ENCODE measurements at regions not wholly inside any gene's neighbourhood (a gene's known extent, or its start where the extent isn't known, plus 50 kb on each side); places are given as distances from the start of the nearest gene placed in this dataset.

- Mint-ChIP-seq H3K27me3 (no peaks in the 10 kb centered on the region), H3K4me1 (peaks cover 7 to 31% (median 31%) of the 10 kb centered on the region in 3 donors), H3K36me3 (no peaks in the 10 kb centered on the region), H3K4me3 (no peak overlapping the region), H3K9me3 (no peaks in the 10 kb centered on the region), H3K27ac (no peak overlapping the region)
- DNase-seq (no peak), ATAC-seq (ENCODE audit: low read depth in 2 of 2) (no peak)
These were observed 325.9 kb downstream of the NDFIP2 start for GRCh38 chr13:79806821-79807220.

DNA sequence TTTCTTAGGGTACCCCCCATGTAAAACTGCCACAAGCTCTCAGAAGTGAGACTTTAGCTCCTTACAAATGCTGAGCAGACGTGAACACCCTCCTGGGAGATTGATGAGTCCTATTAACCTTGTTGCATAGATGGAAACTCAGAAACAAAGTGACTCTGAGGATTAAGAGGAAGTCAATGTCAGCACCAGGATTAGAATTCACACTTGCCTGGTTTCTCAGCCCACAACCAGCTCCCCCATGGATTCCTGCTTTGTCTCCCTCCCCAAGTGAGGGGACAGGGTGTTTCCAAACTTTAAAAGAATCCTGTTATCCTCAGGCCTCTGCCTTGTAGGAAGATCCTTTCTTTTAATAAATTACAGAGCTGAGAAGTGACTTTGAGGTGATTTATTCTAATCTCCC is 324.4 kb downstream of the NDFIP2 start:
- Mint-ChIP-seq H3K4me1 (peaks cover 5 to 17% (median 17%) of the 10 kb centered on the region in 3 donors), H3K9me3 (no peaks in the 10 kb centered on the region), H3K27me3 (no peaks in the 10 kb centered on the region)

GRCh38 chr13:79803989-79804388 is 323.0 kb downstream of the NDFIP2 start:
- ATAC-seq (ENCODE audit: low read depth in 2 of 2) (no peak), DNase-seq (no peak)
- no peaks in the 10 kb centered on the region for H3K27me3 Mint-ChIP-seq
- no peaks in the 10 kb centered on the region for H3K9me3 Mint-ChIP-seq
- H3K4me1 Mint-ChIP-seq, result peaks cover 5 to 17% (median 12%) of the 10 kb centered on the region in 3 donors
- no peaks in the 10 kb centered on the region for H3K36me3 Mint-ChIP-seq
- no peak overlapping the region for H3K4me3 Mint-ChIP-seq
- H3K27ac Mint-ChIP-seq, result no peak overlapping the region

More for the DNA sequence above, 324.4 kb downstream of the NDFIP2 start:
- DNase-seq, result no peak
- no peak overlapping the region for H3K4me3 Mint-ChIP-seq
- ATAC-seq (ENCODE audit: low read depth in 2 of 2), result no peak
- H3K36me3 Mint-ChIP-seq, result no peaks in the 10 kb centered on the region
- no peak overlapping the region for H3K27ac Mint-ChIP-seq

DNA sequence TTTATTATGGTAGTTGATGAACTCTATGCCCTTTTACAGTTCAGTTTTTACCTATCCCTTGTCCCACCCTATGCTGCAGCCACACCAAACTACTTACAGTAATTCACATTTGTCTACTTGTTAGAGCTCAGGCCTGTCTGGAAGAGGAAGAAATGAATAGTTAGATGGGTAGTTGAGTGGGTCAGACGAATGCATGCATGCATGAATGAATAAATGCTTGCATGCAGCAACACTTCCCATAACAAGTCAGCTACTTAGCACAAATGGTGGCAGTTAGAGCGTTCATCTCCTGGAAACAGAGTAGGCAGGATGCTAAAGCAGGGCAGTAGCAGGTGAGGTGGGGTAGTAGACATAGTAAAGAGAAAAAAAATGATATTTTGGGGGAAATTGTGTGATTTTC is 322.3 kb downstream of the NDFIP2 start:
- Mint-ChIP-seq H3K4me3 (peak overlapping the region in 1 of 8 donors; percentile 14), H3K9me3 (no peaks in the 10 kb centered on the region), H3K27ac (no peak overlapping the region), H3K27me3 (no peaks in the 10 kb centered on the region), H3K4me1 (peaks cover 5 to 17% (median 11%) of the 10 kb centered on the region in 3 donors), H3K36me3 (no peaks in the 10 kb centered on the region)
- DNase-seq (no peak), ATAC-seq (ENCODE audit: low read depth in 2 of 2) (no peak)

DNA sequence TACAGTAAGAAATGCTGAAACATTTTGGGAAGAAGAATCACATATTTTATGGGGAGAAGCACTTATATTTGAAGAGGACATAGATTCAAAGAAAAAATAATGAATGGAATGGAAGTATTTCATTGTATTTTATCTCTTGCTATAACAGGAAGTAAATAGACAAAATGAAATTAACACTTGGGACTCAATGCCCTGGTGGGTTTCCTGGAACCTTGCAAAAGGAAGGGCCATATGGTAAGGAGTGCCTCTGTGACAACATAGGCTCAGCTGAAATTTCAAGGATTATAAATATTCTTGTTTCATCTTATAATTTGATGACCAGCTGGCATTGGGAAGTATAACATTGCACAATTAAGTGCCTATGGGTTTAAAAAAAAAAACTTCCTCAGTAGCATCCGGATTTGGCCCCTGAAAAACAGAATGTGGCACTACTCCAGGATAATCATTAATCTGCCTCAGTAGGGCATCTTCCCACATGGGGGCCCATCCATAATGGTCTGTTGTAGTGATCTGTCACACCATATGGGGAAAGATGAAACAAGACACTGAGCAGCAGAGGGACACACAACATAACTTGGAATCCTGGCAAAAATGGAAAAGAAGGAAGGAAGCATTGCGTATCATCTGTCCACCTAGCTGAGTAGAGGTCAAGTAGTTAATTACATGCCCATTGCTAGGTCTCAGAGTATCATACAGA is 321.6 kb downstream of the NDFIP2 start:
- no peak for ATAC-seq (ENCODE audit: low read depth in 2 of 2)
- no peaks in the 10 kb centered on the region for H3K36me3 Mint-ChIP-seq
- H3K4me1 Mint-ChIP-seq, result peaks cover 5 to 17% (median 11%) of the 10 kb centered on the region in 3 donors
- no peak overlapping the region for H3K4me3 Mint-ChIP-seq
- H3K9me3 Mint-ChIP-seq, result no peaks in the 10 kb centered on the region
- H3K27ac Mint-ChIP-seq, result peak overlapping the region in 1 of 6 donors; percentile 0
- no peaks in the 10 kb centered on the region for H3K27me3 Mint-ChIP-seq
- DNase-seq, result no peak

DNA sequence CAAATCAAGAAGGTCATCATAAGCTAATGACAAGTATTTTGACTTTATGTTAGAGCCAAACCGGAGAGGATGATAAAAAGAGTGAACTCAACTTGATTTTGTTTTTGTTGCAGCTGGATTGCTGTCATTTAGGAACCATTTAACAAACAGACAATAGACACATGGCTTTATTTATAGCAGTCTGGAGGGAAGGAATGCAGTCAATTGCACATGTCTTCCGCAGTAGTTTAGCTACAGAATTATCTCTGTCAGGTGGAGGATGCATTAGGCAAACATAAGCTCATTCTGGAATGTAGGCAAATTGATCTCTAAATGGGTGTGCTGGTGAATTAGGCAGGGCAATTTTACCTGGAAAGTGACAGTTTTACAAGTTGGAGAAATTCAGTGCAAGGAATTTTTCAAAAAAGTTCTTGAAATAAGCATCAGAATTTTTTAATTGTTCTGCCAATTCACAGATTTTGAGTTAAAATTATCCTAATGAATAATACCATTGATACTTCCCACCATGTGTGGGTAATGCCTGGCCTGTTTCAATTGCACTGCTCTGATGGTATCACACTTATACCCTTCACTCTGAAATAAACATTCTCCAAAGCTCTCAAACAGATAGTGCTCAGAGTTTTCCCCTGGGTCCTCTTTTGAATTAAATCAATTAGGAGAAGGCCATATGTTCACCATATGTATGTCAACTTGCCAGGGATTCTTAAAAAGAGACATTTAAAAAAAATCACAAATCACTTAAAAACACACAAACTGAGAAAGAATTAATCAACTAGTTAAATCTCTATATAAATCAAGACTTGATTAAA is 318.3 kb downstream of the NDFIP2 start:
- ATAC-seq (ENCODE audit: low read depth in 2 of 2), result no peak
- peaks cover 5 to 17% (median 11%) of the 10 kb centered on the region in 3 donors for H3K4me1 Mint-ChIP-seq

GRCh38 chr13:79796136-79796535 is 315.2 kb downstream of the NDFIP2 start:
- Mint-ChIP-seq H3K27me3 (peaks cover 0 to 13% (median 7%) of the 10 kb centered on the region in 3 donors), H3K4me1 (no peaks in the 10 kb centered on the region), H3K4me3 (no peak overlapping the region), H3K27ac (peak overlapping the region in 1 of 6 donors; percentile 71), H3K9me3 (peaks cover 0 to 2% (median 0%) of the 10 kb centered on the region in 7 donors), H3K36me3 (no peaks in the 10 kb centered on the region)
- ATAC-seq (ENCODE audit: low read depth in 2 of 2) (no peak), DNase-seq (no peak)

More for the DNA sequence above, 318.3 kb downstream of the NDFIP2 start:
- no peak for DNase-seq
- no peaks in the 10 kb centered on the region for H3K36me3 Mint-ChIP-seq
- no peak overlapping the region for H3K4me3 Mint-ChIP-seq
- no peaks in the 10 kb centered on the region for H3K9me3 Mint-ChIP-seq
- H3K27me3 Mint-ChIP-seq, result peaks cover 0 to 5% (median 1%) of the 10 kb centered on the region in 3 donors
- H3K27ac Mint-ChIP-seq, result no peak overlapping the region

DNA sequence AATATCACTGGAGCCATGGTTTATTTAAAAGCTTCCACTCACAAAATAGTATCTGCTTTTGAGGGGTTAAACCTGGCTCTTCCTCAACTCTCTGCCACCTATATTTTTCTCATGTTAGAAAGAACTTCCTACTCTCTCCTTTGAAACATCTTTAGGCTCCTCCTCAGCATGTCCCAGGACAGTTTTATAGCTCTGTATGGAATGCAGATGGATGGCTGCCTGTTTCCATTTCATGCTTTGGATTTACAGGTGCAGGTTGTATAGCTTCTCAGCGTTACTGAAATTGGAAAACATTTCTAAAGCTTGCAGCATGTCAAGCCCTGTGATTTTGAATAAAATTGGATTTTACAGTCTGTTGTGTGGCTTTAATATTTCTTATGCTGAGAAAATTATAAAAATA is 314.0 kb downstream of the NDFIP2 start:
- no peak overlapping the region for H3K27ac Mint-ChIP-seq
- no peak for ATAC-seq (ENCODE audit: low read depth in 2 of 2)
- H3K36me3 Mint-ChIP-seq, result no peaks in the 10 kb centered on the region
- H3K27me3 Mint-ChIP-seq, result peaks cover 0 to 13% (median 7%) of the 10 kb centered on the region in 3 donors
- H3K4me1 Mint-ChIP-seq, result no peaks in the 10 kb centered on the region
- no peak for DNase-seq
- no peak overlapping the region for H3K4me3 Mint-ChIP-seq
- peaks cover 0 to 2% (median 0%) of the 10 kb centered on the region in 7 donors for H3K9me3 Mint-ChIP-seq

DNA sequence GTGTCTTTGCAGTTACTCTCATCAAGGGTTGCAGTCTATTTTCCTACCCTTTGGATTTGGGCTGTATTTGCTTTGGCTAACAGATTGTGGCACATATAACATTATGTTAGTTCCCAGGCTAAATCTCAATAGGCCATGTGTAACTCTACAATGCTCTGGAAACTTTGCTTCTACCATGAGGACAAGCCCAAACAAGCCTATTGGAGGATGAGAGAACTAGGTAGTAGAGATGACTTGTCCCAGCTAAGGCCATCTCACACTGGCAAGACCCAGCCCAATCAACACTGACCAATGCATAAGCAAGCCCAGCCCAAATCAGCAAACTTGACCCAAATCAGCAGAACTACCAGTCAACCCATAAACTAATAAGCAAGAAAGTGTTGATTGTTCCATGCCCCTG is 311.8 kb downstream of the NDFIP2 start:
- Mint-ChIP-seq H3K36me3 (no peaks in the 10 kb centered on the region), H3K27me3 (peaks cover 0 to 13% (median 7%) of the 10 kb centered on the region in 3 donors), H3K4me1 (no peaks in the 10 kb centered on the region), H3K9me3 (peaks cover 0 to 11% (median 1%) of the 10 kb centered on the region in 7 donors), H3K27ac (no peak overlapping the region), H3K4me3 (no peak overlapping the region)
- ATAC-seq (ENCODE audit: low read depth in 2 of 2) (no peak), DNase-seq (no peak)

DNA sequence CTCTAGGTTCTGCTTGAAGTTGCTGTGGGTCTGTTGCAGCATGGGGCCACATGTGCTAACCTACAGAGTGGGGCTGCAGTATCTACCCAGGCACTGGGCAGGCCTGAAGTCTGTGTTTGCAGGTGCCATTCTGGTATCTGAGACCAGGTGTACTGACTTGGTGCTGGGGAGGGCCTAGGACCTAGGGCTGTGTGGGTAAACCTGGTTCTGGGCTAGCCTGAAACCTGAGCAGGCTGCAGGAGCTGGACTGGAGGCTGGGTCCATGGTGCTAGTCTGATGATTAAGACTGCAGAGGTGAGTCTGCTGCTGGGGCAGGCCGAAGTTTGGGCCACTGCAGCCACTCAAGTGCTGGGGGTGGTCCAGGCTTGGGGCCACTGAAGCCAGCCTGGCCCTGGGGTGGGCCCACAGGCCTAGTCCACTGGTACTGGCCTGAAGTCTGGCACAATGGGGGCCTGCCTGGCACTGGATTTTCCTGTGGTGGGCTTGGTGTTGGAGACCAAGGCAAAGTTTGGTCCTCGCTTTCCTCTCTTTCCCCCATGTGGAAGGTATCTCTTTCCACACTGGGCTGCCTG is 310.6 kb downstream of the NDFIP2 start:
- Mint-ChIP-seq H3K27me3 (peaks cover 0 to 13% (median 7%) of the 10 kb centered on the region in 3 donors), H3K4me1 (no peaks in the 10 kb centered on the region), H3K4me3 (no peak overlapping the region), H3K36me3 (no peaks in the 10 kb centered on the region), H3K9me3 (peaks cover 0 to 11% (median 1%) of the 10 kb centered on the region in 7 donors), H3K27ac (no peak overlapping the region)
- ATAC-seq (ENCODE audit: low read depth in 2 of 2), result no peak
- DNase-seq, result no peak

- DNase-seq (no peak), ATAC-seq (ENCODE audit: low read depth in 2 of 2) (no peak)
- Mint-ChIP-seq H3K36me3 (no peaks in the 10 kb centered on the region), H3K27ac (no peak overlapping the region), H3K27me3 (no peaks in the 10 kb centered on the region), H3K4me3 (no peak overlapping the region), H3K4me1 (no peaks in the 10 kb centered on the region), H3K9me3 (peaks cover 0 to 11% (median 0%) of the 10 kb centered on the region in 7 donors)
These were observed 305.2 kb downstream of the NDFIP2 start for GRCh38 chr13:79786176-79786575.

DNA sequence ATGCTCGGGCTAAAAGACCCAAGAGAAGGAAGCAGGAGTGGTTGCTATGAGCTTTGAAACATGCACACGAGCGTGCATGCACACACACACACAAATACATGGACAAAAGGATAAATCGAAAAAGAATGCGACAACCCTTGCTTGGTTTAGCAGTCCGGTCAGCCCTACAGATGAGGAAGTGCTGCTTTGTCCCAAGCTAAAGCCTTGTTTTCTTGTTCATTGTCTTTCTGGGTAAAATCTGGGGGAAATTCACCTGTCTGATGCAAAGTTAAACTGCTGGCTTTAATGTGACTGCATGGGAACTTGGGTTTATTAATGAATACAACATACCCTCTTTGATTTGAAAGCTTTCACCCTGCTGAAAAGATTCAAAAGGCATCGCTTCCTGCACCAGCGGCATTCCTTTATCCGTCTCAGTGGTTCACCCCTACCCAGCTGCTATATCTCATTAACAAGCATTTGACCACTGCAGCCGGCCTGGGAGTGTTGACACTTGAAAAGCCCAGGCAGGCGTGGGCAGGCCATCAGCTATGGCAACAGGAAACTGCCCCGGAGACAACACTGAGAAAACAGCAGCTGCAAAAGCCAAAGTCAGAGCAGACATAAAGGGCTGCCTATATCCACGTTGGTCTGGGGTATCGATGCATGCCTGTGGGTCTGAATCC is 301.7 kb downstream of the NDFIP2 start:
- no peaks in the 10 kb centered on the region for H3K36me3 Mint-ChIP-seq
- no peak for ATAC-seq (ENCODE audit: low read depth in 2 of 2)
- no peaks in the 10 kb centered on the region for H3K4me1 Mint-ChIP-seq
- no peaks in the 10 kb centered on the region for H3K27me3 Mint-ChIP-seq
- no peaks in the 10 kb centered on the region for H3K9me3 Mint-ChIP-seq
- H3K27ac Mint-ChIP-seq, result no peak overlapping the region
- no peak for DNase-seq
- H3K4me3 Mint-ChIP-seq, result no peak overlapping the region

- H3K27ac Mint-ChIP-seq, result no peak overlapping the region
- no peak overlapping the region for H3K4me3 Mint-ChIP-seq
- no peaks in the 10 kb centered on the region for H3K9me3 Mint-ChIP-seq
- DNase-seq (no peak), ATAC-seq (ENCODE audit: low read depth in 2 of 2) (no peak)
- H3K27me3 Mint-ChIP-seq, result no peaks in the 10 kb centered on the region
- H3K4me1 Mint-ChIP-seq, result no peaks in the 10 kb centered on the region
- H3K36me3 Mint-ChIP-seq, result no peaks in the 10 kb centered on the region
These were observed 301.0 kb downstream of the NDFIP2 start for GRCh38 chr13:79781829-79782540.
